Prostate gland (tissue), 2 donors: ENCODE measurements at regions not wholly inside any gene's neighbourhood (a gene's known extent, or its start where the extent isn't known, plus 50 kb on each side); places are given as distances from the start of the nearest gene placed in this dataset.

Experiments used
- CTCF ChIP-seq, 4 experiments: fragments of 200-600 bp in 2 of 4; fragments of 450-650 bp in 2 of 4; sonication (generic) in 2 of 4; IDR thresholded peaks; 1 replicate in 3 of 4; 2 replicates in 1 of 4; pipeline ENCODE4 v1.5.1; 2016 to 2019; ENCODE audit warnings: antibody characterized with exemption in 4 of 4, mild to moderate bottlenecking in 2 of 4, moderate library complexity in 2 of 4
- POLR2A ChIP-seq: fragments of 450-650 bp; IDR thresholded peaks from one replicate; pipeline ENCODE4 v1.6.1; 2016; ENCODE audit warnings: antibody characterized with exemption, mild to moderate bottlenecking
- POLR2AphosphoS5 ChIP-seq: sonication (generic); formaldehyde crosslinking; IDR thresholded peaks from one replicate; pipeline ENCODE4 v1.6.1; 2017; ENCODE audit warnings: antibody characterized with exemption

- TF ChIP-seq CTCF (IDR thresholded peaks at IDR 0.05) (no peak), POLR2A (no peak), POLR2AphosphoS5 (no peak)
Observed at GRCh38 chr9:8252445-8252844, 452.9 kb upstream of the DMAC1 start.
